H7 (cell line): ENCODE measurements at regions not wholly inside any gene's neighbourhood (a gene's known extent, or its start where the extent isn't known, plus 50 kb on each side); places are given as distances from the start of the nearest gene placed in this dataset.

ENCODE experiments used
- DNase-seq: peaks from one replicate; pipeline ENCODE4 v3.0.0; 2012
- H3K27me3 ChIP-seq: 2 replicates; pipeline ENCODE4 v1.6.0; 2011; ENCODE audit warnings: mild to moderate bottlenecking, low read length; ENCODE audit not compliant: control insufficient read depth, insufficient read depth
- H3K36me3 ChIP-seq: replicated peaks from 2 replicates; pipeline ENCODE4 v1.5.1; 2011; ENCODE audit warnings: low read length; ENCODE audit not compliant: control insufficient read depth, insufficient read depth
- H3K4me3 ChIP-seq: 2 replicates; pipeline ENCODE4 v1.5.1; 2011; ENCODE audit warnings: low read depth, mild to moderate bottlenecking, control low read depth, low read length, moderate library complexity; ENCODE audit not compliant: insufficient read depth

GRCh38 chr1:229024528-229025130 is 246.3 kb upstream of the RAB4A start:
- Histone ChIP-seq H3K27me3 (no peaks in the 10 kb centered on the region), H3K4me3 (no peak overlapping the region), H3K36me3 (no peaks in the 10 kb centered on the region)
- DNase-seq = no peak

DNA sequence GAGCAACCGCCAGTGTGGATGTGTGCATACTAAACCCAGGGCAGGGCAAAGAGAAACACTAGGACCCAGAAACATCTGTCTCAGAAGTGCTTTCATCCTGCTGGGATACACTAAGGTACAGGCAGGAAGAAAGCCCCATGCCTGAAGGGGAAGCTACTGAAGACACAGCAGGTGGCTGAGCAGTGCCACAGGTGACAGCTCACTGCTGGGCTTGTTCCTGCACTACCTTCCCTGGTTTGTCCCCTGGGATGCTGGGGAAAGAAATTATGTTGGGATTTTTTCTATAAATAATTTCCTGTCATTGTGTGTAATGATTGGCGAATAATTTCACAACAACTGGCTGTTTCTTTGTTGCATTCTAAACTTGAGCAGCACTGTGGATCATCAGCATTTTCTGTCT is 245.3 kb upstream of the RAB4A start:
- no peaks in the 10 kb centered on the region for H3K36me3 ChIP-seq
- DNase-seq = no peak
- no peaks in the 10 kb centered on the region for H3K27me3 ChIP-seq
- no peak overlapping the region for H3K4me3 ChIP-seq

DNA sequence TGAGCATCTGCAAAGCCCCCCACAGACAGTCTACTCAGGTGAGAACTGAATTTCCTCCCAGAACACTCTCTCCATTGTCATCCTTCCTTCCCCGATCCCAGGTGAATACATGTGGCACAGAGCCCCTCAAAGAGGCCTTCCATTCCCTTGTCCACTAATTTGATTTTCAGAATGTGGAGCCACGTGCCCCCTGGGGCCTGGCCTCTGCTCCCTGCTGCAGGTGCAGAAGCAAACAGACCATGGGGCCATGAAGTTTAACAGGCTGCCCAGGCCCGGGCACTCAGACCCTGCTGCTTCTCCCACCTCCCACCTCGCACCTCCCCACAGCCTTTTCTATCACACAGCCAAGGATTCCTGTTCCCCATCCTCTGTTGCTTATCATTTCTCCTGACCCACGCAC is 243.8 kb upstream of the RAB4A start:
- H3K27me3 ChIP-seq = no peaks in the 10 kb centered on the region; the same call in 1 of the 2 replicates
- no peak overlapping the region for H3K4me3 ChIP-seq
- no peaks in the 10 kb centered on the region for H3K36me3 ChIP-seq
- DNase-seq = no peak

DNA sequence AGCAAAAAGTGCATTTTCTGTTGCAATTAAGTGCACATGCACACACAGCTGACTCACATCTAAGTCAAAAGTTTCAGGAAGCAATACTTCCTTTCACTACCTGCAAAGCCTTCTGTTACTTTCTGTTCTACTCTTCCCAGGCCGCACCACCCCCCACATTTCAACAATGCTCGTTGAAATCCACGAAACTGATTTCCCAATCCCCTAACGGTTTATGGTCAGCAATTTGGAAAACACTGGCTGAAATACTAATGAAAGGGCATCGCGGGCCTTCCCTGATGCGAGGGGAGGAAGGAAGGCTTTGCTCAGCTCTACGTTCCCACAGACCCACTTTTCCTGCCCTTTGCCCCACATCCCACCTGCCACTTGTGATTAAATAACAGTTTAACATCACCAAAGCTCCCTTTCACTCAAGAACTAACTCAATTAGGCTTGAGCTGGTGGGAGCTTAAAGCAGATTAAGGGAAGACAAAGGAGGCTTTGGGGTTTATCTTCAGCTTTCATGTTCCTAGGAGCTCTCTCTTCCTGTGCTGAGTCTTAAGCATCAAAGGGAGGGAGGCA is 243.2 kb upstream of the RAB4A start:
- peak; percentile 75 for DNase-seq
- Histone ChIP-seq H3K4me3 (no peak overlapping the region), H3K27me3 (no peaks in the 10 kb centered on the region; the same call in 1 of the 2 replicates), H3K36me3 (no peaks in the 10 kb centered on the region)

- no peak overlapping the region for H3K4me3 ChIP-seq
- peak; percentile 61 for DNase-seq
- no peaks in the 10 kb centered on the region; the same call in 1 of the 2 replicates for H3K27me3 ChIP-seq
Observed at GRCh38 chr1:229028544-229028943, 242.4 kb upstream of the RAB4A start.

DNA sequence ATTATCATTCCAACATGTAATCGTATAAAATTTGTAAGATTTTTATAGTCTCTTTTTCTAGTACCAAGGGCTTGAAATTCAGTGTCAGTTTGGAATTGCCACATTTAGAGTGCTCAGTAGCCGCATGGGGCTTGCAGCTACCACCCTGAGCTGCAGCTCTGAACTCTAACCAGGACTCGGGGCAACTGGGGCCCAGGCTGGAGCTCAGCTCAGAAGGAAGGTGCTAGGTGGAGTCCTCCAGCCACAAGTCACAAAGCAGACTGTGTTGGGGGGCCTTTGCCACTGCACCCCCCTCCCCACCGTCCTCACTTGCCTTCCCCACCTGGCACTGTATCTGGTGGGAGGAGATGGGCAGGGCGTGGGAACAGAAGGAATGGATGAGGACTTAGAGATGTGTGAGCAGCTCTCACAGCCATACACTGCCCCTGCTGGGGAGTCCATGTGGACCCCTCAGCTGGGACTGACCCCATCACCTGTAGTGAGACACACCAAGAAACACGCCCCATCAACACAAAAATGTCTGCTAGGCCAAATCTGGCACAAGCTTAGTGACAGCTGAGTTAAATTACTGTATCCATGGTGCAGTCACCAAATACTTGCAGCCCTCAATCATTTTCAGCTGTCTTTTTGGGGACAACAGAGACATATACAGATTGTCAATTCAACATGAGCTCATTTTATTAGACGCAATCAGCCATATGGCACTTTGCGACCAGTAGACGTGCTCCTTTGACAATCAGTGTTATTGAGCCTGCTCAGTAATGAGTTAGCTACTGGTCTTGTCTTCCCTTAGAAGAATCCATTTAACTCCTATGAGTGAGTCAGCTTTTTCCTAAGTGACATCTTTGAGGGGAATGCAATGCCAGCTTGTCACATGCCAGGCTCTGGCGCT is 241.7 kb upstream of the RAB4A start:
- H3K27me3 ChIP-seq = no peaks in the 10 kb centered on the region; the same call in 1 of the 2 replicates
- no peak overlapping the region for H3K4me3 ChIP-seq
- H3K36me3 ChIP-seq = no peaks in the 10 kb centered on the region
- DNase-seq = no peak

More at GRCh38 chr1:229028544-229028943, 242.4 kb upstream of the RAB4A start:
- no peaks in the 10 kb centered on the region for H3K36me3 ChIP-seq

DNA sequence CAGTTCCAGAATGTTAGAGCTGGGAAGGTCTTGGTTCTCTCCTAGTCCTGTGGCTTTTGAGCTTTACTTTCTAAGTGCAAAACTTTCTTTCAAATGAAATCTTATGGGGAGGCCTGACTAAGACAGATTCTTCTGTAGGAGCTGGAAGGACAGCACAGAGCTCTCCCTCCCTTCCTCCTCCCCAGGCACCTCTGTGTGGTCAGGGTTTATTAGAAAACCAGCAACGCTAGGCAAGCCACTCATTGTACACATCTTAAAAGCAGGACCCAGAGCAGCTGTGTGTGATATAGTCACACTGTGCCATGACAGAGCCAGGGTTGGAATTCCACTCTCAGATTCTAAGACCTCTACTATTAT is 241.1 kb upstream of the RAB4A start:
- no peak overlapping the region for H3K4me3 ChIP-seq
- no peaks in the 10 kb centered on the region; the same call in 1 of the 2 replicates for H3K27me3 ChIP-seq
- no peak for DNase-seq
- no peaks in the 10 kb centered on the region for H3K36me3 ChIP-seq

- H3K4me3 ChIP-seq = no peak overlapping the region
- DNase-seq = peak; percentile 34
Observed at GRCh38 chr1:229030630-229031029, 240.3 kb upstream of the RAB4A start.

GRCh38 chr1:229031061-229031460 is 239.8 kb upstream of the RAB4A start:
- H3K4me3 ChIP-seq = no peak overlapping the region
- H3K27me3 ChIP-seq = no peaks in the 10 kb centered on the region; the same call in 1 of the 2 replicates
- no peak for DNase-seq
- H3K36me3 ChIP-seq = no peaks in the 10 kb centered on the region

More at GRCh38 chr1:229030630-229031029, 240.3 kb upstream of the RAB4A start:
- Histone ChIP-seq H3K36me3 (no peaks in the 10 kb centered on the region), H3K27me3 (no peaks in the 10 kb centered on the region; the same call in 1 of the 2 replicates)

DNA sequence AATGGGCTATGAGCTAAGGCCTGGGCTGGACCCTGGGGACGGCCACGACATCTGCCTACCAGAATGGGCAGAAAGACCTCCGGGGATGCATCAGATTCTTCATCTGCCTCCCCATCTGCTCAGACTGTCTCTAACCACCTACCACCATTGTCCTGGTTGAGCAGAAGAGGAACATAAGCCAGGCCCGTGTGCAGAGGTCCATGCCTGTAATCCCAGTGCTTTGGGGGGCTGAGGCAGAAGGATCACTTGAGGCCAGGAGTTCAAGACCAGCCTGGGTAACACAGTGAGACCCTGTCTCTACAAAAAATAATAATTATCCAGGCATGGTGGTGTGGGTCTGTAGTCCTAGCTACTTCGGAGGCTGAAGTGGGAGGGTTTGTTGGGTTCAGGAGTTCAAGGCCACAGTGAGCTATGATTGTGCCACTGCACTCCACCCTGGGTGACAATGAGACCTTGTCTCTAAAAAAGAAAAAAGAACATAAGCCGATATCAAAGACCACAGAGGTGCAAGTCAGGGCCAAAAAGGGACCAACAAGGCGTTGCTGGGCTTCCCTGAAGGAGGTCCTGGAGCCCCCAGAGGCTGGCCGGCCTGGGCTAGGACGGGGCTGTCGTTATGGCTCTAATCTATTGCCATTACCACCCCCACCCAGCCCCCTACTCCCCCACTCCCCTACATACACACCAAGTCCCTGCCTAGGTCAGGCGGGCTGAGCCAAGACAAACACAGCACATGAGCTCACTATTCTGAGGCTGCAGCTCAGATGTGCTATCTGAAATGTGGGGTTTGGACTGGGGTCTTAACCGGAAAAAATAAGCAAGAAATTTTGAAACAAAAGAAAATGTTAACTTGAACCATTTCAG is 239.2 kb upstream of the RAB4A start:
- H3K27me3 ChIP-seq = no peaks in the 10 kb centered on the region; the same call in 1 of the 2 replicates
- H3K36me3 ChIP-seq = no peaks in the 10 kb centered on the region
- H3K4me3 ChIP-seq = no peak overlapping the region
- DNase-seq = no peak

DNA sequence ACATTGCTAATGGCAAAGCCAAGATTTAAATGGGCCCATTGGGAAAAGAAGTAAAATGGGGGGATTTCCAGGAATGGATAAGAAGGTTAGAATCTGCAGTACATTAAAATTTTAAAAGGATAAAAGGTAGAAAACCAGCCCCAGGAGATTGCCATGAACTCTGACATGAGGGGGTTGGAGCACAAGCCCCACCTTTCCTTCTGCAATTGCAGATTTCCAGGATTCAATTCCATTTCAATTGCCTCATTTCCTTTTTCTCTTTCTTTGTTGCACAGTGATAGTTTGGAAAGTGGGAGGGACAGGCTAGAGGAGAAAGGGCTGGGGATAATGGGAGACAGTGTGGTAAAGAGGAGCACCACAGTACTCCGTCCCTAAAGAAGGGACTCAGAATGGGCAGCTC is 238.5 kb upstream of the RAB4A start:
- H3K27me3 ChIP-seq = no peaks in the 10 kb centered on the region; the same call in 1 of the 2 replicates
- no peak for DNase-seq
- H3K36me3 ChIP-seq = no peaks in the 10 kb centered on the region
- H3K4me3 ChIP-seq = no peak overlapping the region

- no peak for DNase-seq
- Histone ChIP-seq H3K4me3 (no peak overlapping the region), H3K36me3 (no peaks in the 10 kb centered on the region), H3K27me3 (no peaks in the 10 kb centered on the region; the same call in 1 of the 2 replicates)
Observed at GRCh38 chr1:229033480-229033879, 237.4 kb upstream of the RAB4A start.

DNA sequence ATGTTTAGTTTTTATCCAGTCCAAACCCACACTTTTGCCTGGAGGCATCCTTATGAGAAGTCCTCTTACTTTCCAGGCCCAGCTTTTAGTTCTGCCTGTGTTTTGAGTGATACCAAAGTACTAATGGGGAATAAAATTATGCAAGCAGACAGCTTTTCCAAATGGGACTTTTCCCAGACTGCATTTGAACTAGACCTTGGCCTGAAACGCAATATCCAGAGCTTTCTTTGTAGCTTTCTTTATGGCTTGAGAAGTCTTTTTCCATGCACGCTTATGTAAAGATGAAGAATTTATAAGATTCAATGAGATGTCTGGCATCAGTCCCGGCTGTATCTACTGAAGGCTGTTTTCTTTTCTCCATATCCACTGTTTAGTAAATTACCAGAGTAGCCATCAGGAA is 236.6 kb upstream of the RAB4A start:
- no peaks in the 10 kb centered on the region; the same call in 1 of the 2 replicates for H3K27me3 ChIP-seq
- H3K4me3 ChIP-seq = no peak overlapping the region
- H3K36me3 ChIP-seq = no peaks in the 10 kb centered on the region
- DNase-seq = no peak

DNA sequence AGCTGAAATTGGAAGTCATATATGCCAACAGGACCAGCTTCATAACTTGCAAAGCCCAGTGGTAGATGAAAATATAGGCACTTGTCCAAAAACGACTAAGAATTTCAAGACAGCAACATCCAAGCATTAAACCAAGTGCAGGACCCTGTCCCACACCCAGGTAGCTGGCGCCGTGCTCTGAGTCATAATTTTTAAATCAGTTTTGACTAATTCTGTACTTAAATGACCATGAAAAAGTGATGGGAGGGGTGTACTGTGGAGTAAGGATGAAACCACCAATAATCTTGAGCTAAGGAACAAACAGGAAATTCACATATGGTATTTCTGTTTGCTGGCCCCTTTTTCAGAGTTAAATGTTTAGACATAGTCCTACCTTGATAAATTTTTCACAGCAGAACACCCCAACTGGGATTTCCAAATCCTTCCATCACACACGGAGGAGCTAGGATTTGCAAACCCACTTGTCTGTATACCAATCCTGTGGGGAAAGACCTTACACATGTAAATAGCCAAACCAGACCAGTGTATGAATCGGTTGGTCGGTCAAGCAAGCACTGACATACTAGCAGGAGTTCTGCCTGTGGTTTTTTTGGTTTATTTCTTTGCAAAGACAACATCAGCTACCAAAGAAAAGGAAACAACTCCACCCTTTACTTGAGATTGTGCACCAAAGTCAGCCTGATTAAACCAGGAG is 235.7 kb upstream of the RAB4A start:
- DNase-seq = no peak
- Histone ChIP-seq H3K27me3 (no peaks in the 10 kb centered on the region; the same call in 1 of the 2 replicates), H3K4me3 (no peak overlapping the region), H3K36me3 (no peaks in the 10 kb centered on the region)
